Parathyroid adenoma (tissue), 2 donors: ENCODE measurements at regions not wholly inside any gene's neighbourhood (a gene's known extent, or its start where the extent isn't known, plus 50 kb on each side); places are given as distances from the start of the nearest gene placed in this dataset.

Experiments used
- H2AFZ ChIP-seq: fragments of 300-600 bp; sonication (generic); one replicate; pipeline ENCODE4 v1.7.0; 2017; ENCODE audit warnings: antibody characterized with exemption, mild to moderate bottlenecking
- H3K27ac ChIP-seq: fragments of 300-600 bp; sonication (generic); one replicate; pipeline ENCODE4 v1.7.0; 2017
- H3K27me3 ChIP-seq: fragments of 300-600 bp; sonication (generic); one replicate; pipeline ENCODE4 v1.7.0; 2017; ENCODE audit warnings: low read length; ENCODE audit not compliant: control insufficient read depth, insufficient read depth
- H3K36me3 ChIP-seq: fragments of 300-600 bp; sonication (generic); one replicate; pipeline ENCODE4 v1.7.0; 2017; ENCODE audit warnings: low read length; ENCODE audit not compliant: control insufficient read depth, insufficient read depth
- H3K4me1 ChIP-seq: fragments of 300-600 bp; sonication (generic); one replicate; pipeline ENCODE4 v1.7.0; 2017; ENCODE audit warnings: control low read depth
- H3K4me2 ChIP-seq: fragments of 300-600 bp; sonication (generic); one replicate; pipeline ENCODE4 v1.7.0; 2017; ENCODE audit warnings: low read length
- H3K4me3 ChIP-seq: fragments of 300-600 bp; sonication (generic); one replicate; pipeline ENCODE4 v1.7.0; 2017; ENCODE audit warnings: low read depth, low read length
- H3K79me2 ChIP-seq: fragments of 300-600 bp; sonication (generic); one replicate; pipeline ENCODE4 v1.7.0; 2017; ENCODE audit warnings: control low read depth
- H3K9ac ChIP-seq: fragments of 300-600 bp; sonication (generic); one replicate; pipeline ENCODE4 v1.7.0; 2017; ENCODE audit warnings: mild to moderate bottlenecking
- H3K9me3 ChIP-seq: fragments of 300-600 bp; sonication (generic); one replicate; pipeline ENCODE4 v1.7.0; 2017; ENCODE audit warnings: low read length; ENCODE audit not compliant: control insufficient read depth
- CTCF ChIP-seq: fragments of 300-600 bp; sonication (generic); IDR thresholded peaks from one replicate; pipeline ENCODE4 v1.7.0; 2017; ENCODE audit warnings: antibody characterized with exemption, mild to moderate bottlenecking
- donor health status: primary hyperparathyroidism.

GRCh38 chrX:45843518-45843917 lies 642.8 kb upstream of the DIPK2B start:
- no peaks in the 10 kb centered on the region for H3K27me3 ChIP-seq
- H3K27ac ChIP-seq = no peak overlapping the region
- H3K9me3 ChIP-seq = no peaks in the 10 kb centered on the region
- H2AFZ ChIP-seq = no peak overlapping the region
- H3K9ac ChIP-seq = no peak overlapping the region
- no peak overlapping the region for H3K4me3 ChIP-seq
- H3K36me3 ChIP-seq = no peaks in the 10 kb centered on the region
- no peak for TF ChIP-seq CTCF
- H3K79me2 ChIP-seq = no peaks in the 10 kb centered on the region
- H3K4me2 ChIP-seq = no peak overlapping the region
- no peaks in the 10 kb centered on the region for H3K4me1 ChIP-seq

- Histone ChIP-seq H3K4me1 (no peaks in the 10 kb centered on the region), H3K9me3 (no peaks in the 10 kb centered on the region), H3K27me3 (no peaks in the 10 kb centered on the region), H3K9ac (no peak overlapping the region), H3K79me2 (no peaks in the 10 kb centered on the region), H3K4me3 (no peak overlapping the region), H3K36me3 (no peaks in the 10 kb centered on the region), H2AFZ (no peak overlapping the region), H3K4me2 (no peak overlapping the region), H3K27ac (no peak overlapping the region)
- TF ChIP-seq CTCF = no peak
Measured at GRCh38 chrX:45842926-45843315, 642.2 kb upstream of the DIPK2B start.

GRCh38 chrX:45842207-45842925 lies 641.7 kb upstream of the DIPK2B start:
- no peaks in the 10 kb centered on the region for H3K9me3 ChIP-seq
- H3K79me2 ChIP-seq = no peaks in the 10 kb centered on the region
- no peak overlapping the region for H3K9ac ChIP-seq
- no peak overlapping the region for H3K4me3 ChIP-seq
- H3K27ac ChIP-seq = no peak overlapping the region
- H3K27me3 ChIP-seq = no peaks in the 10 kb centered on the region
- no peaks in the 10 kb centered on the region for H3K4me1 ChIP-seq
- TF ChIP-seq CTCF = no peak
- H3K36me3 ChIP-seq = no peaks in the 10 kb centered on the region
- no peak overlapping the region for H3K4me2 ChIP-seq
- no peak overlapping the region for H2AFZ ChIP-seq

GRCh38 chrX:45840411-45840950 lies 639.8 kb upstream of the DIPK2B start:
- Histone ChIP-seq H3K4me1 (no peaks in the 10 kb centered on the region), H3K9ac (no peak overlapping the region), H3K27ac (no peak overlapping the region), H3K4me3 (no peak overlapping the region), H3K27me3 (no peaks in the 10 kb centered on the region), H3K9me3 (no peaks in the 10 kb centered on the region), H3K4me2 (no peak overlapping the region), H2AFZ (no peak overlapping the region), H3K36me3 (no peaks in the 10 kb centered on the region), H3K79me2 (no peaks in the 10 kb centered on the region)
- TF ChIP-seq CTCF = no peak

- no peaks in the 10 kb centered on the region for H3K79me2 ChIP-seq
- no peak overlapping the region for H3K27ac ChIP-seq
- H3K9ac ChIP-seq = no peak overlapping the region
- TF ChIP-seq CTCF = no peak
- H2AFZ ChIP-seq = no peak overlapping the region
- no peaks in the 10 kb centered on the region for H3K4me1 ChIP-seq
- H3K36me3 ChIP-seq = no peaks in the 10 kb centered on the region
- no peak overlapping the region for H3K4me3 ChIP-seq
- H3K27me3 ChIP-seq = no peaks in the 10 kb centered on the region
- no peak overlapping the region for H3K4me2 ChIP-seq
- no peaks in the 10 kb centered on the region for H3K9me3 ChIP-seq
Measured at GRCh38 chrX:45830343-45830742, 629.7 kb upstream of the DIPK2B start.
